ENCODE measurements at regions not wholly inside any gene's neighbourhood (a gene's known extent, or its start where the extent isn't known, plus 50 kb on each side); places are given as distances from the start of the nearest gene placed in this dataset.

GRCh38 chr4:27779827-27780226 is 919.2 kb downstream of the STIM2 start:
- TF ChIP-seq CTCF (IDR thresholded peaks at IDR 0.05; ENCODE audit: borderline replicate concordance) = no peak
- no peak overlapping the region for H3K4me3 ChIP-seq
- H3K27me3 ChIP-seq (ENCODE audit: low read depth) = no peaks in the 10 kb centered on the region
- H3K4me1 ChIP-seq = no peaks in the 10 kb centered on the region
- no peaks in the 10 kb centered on the region for H3K36me3 ChIP-seq
- no peak overlapping the region for H3K27ac ChIP-seq (replicated peaks)
- peaks cover 13% of the 10 kb centered on the region for H3K9me3 ChIP-seq (replicated peaks)
- DNase-seq = no peak
- intact Hi-C loops (cut with micrococcal nuclease) = no loop called here

DNA sequence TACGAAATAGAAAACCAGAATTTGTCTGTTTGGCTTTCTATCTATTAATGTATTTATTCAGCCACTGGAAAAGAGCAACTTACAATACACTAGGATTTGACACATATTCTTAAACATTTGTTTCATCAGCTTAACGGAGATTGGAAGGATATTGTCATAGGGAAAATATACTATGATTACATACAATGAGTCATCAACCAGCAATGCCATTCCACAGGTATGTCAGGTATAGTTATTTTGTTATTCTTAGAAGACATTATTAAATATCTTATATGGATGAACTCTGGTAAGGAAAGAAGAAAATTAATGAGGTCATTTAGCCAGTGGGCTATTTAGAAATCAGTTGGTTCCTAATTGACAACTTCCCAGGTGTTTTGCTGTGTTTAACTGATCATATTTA is 926.6 kb downstream of the STIM2 start:
- DNase-seq = no peak
- no peak overlapping the region for H3K27ac ChIP-seq (replicated peaks)
- no peak for TF ChIP-seq CTCF (IDR thresholded peaks at IDR 0.05; ENCODE audit: borderline replicate concordance)
- no peaks in the 10 kb centered on the region for H3K27me3 ChIP-seq (ENCODE audit: low read depth)
- H3K4me1 ChIP-seq = no peaks in the 10 kb centered on the region
- intact Hi-C loops (cut with micrococcal nuclease) = no loop called here
- no peaks in the 10 kb centered on the region for H3K9me3 ChIP-seq (replicated peaks)
- no peaks in the 10 kb centered on the region for H3K36me3 ChIP-seq
- H3K4me3 ChIP-seq = no peak overlapping the region

DNA sequence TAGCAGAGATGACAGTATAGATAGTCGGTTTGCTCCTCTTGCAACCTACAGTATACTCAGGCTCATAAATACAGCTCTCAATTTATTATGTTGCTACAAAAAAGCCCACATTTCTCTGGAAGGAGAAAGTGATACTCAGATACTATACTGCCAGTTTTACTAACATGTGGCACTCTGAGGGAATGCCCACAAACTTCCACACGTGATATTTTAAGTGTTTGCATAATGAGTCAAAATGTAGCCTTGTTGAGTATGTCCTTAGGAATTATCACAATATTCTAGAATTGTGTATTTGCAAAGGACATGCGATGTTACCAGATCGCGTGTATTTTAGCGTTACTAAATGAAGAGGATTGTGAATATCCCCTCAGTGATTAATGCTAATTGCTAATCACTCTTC is 929.1 kb downstream of the STIM2 start:
- Histone ChIP-seq H3K27ac (replicated peaks) (no peak overlapping the region), H3K4me1 (no peaks in the 10 kb centered on the region), H3K36me3 (no peaks in the 10 kb centered on the region), H3K4me3 (no peak overlapping the region), H3K9me3 (replicated peaks) (no peaks in the 10 kb centered on the region), H3K27me3 (ENCODE audit: low read depth) (no peaks in the 10 kb centered on the region)
- intact Hi-C loops (cut with micrococcal nuclease) = no loop called here
- no peak for DNase-seq
- no peak for TF ChIP-seq CTCF (IDR thresholded peaks at IDR 0.05; ENCODE audit: borderline replicate concordance)

GRCh38 chr4:27790911-27791310 is 930.3 kb downstream of the STIM2 start:
- Histone ChIP-seq H3K27ac (replicated peaks) (no peak overlapping the region), H3K9me3 (replicated peaks) (no peaks in the 10 kb centered on the region), H3K27me3 (ENCODE audit: low read depth) (no peaks in the 10 kb centered on the region), H3K36me3 (no peaks in the 10 kb centered on the region), H3K4me1 (no peaks in the 10 kb centered on the region), H3K4me3 (no peak overlapping the region)
- TF ChIP-seq CTCF (IDR thresholded peaks at IDR 0.05; ENCODE audit: borderline replicate concordance) = no peak
- intact Hi-C loops (cut with micrococcal nuclease) = no loop called here
- DNase-seq = no peak

DNA sequence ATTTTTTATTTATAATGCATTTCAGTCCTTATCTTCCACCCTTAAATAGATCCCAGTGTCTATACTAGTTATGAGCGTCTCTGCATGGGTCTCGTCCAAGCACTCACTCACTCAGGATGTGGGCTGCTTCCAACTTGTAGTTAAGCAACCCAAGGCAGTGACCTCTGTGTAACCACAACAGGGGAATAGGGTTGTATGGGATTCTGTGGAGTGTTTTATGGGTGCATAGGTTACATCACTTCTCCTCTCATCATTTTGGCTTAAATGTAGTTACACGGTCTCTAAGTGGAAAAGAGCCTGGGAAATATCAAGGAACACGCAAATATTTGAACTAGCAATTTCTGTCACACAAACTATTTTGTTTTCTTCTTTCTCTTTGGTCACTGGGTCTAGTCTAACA is 931.0 kb downstream of the STIM2 start:
- Histone ChIP-seq H3K9me3 (replicated peaks) (no peaks in the 10 kb centered on the region), H3K4me1 (no peaks in the 10 kb centered on the region), H3K4me3 (no peak overlapping the region), H3K27ac (replicated peaks) (no peak overlapping the region), H3K36me3 (no peaks in the 10 kb centered on the region), H3K27me3 (ENCODE audit: low read depth) (no peaks in the 10 kb centered on the region)
- no peak for DNase-seq
- intact Hi-C loops (cut with micrococcal nuclease) = no loop called here
- no peak for TF ChIP-seq CTCF (IDR thresholded peaks at IDR 0.05; ENCODE audit: borderline replicate concordance)

GRCh38 chr4:27807207-27807606 is 946.6 kb downstream of the STIM2 start:
- no peaks in the 10 kb centered on the region for H3K9me3 ChIP-seq (replicated peaks)
- H3K27me3 ChIP-seq (ENCODE audit: low read depth) = no peaks in the 10 kb centered on the region
- H3K27ac ChIP-seq (replicated peaks) = no peak overlapping the region
- H3K4me3 ChIP-seq = no peak overlapping the region
- no peaks in the 10 kb centered on the region for H3K36me3 ChIP-seq
- no peak for TF ChIP-seq CTCF (IDR thresholded peaks at IDR 0.05; ENCODE audit: borderline replicate concordance)
- no peak for DNase-seq
- intact Hi-C loops (cut with micrococcal nuclease) = no loop called here
- H3K4me1 ChIP-seq = no peaks in the 10 kb centered on the region
